HepG2 (cell line): ENCODE measurements at regions not wholly inside any gene's neighbourhood (a gene's known extent, or its start where the extent isn't known, plus 50 kb on each side); places are given as distances from the start of the nearest gene placed in this dataset.

Experiments used
- ATAC-seq: fragments of 200-7000 bp; cut with Tn5 transposase; 3 replicates; pipeline ENCODE4 v1.9.1; 2020; ENCODE audit warnings: mild to moderate bottlenecking, moderate library complexity
- BruUV-seq: library from RNA; stranded (reverse); fragments of 400-500 nt; replicated peaks from 2 replicates; lab custom pipeline; 2021; lab: Mats Ljungman, UMichigan
- CTCF ChIA-PET: fragments of 300-600 bp; formaldehyde crosslinking; extraction: SDS; loops from one replicate; lab custom pipeline; 2021; ENCODE audit warnings: low total read pairs, inconsistent platforms, low intra/inter-chr PET ratio; lab: Yijun Ruan, JAX
- POLR2A ChIA-PET: fragments of 350-600 bp; sonication (Branson Sonifier 250); formaldehyde crosslinking; loops from one replicate; lab custom pipeline; 2020; ENCODE audit warnings: antibody characterized with exemption, inconsistent platforms; lab: Yijun Ruan, JAX
- DNase-seq: peaks from one replicate; pipeline ENCODE4 v3.0.0-alpha.2; 2015; ENCODE audit warnings: low spot score
- FAIRE-seq: peaks from 3 replicates; lab custom pipeline; 2011; peaks lifted over from hg19 to GRCh38; lab: Jason Lieb, UNC
- H2AFZ ChIP-seq: one replicate; pipeline ENCODE4 v1.6.1; 2011; ENCODE audit warnings: low read length, inconsistent platforms
- H3K27ac ChIP-seq: fragments of 300-600 bp; 3 replicates; pipeline ENCODE4 v1.8.0; 2011; ENCODE audit warnings: mixed run types, mild to moderate bottlenecking, mixed read lengths, low read length, inconsistent platforms; ENCODE audit not compliant: insufficient read depth; ENCODE audit errors: extremely low read length
- H3K27me3 ChIP-seq, 2 experiments: fragments of 200-600 bp in 1 of 2; 2 replicates in 1 of 2; 3 replicates in 1 of 2; pipeline versions ENCODE4 v1.6.0 to v1.8.0; 2011; ENCODE audit warnings: low read length in 2 of 2, mild to moderate bottlenecking in 2 of 2, moderate library complexity in 2 of 2, inconsistent platforms in 1 of 2; ENCODE audit not compliant: insufficient read depth in 2 of 2, control insufficient read depth in 1 of 2
- H3K36me3 ChIP-seq, 2 experiments: fragments of 200-600 bp in 1 of 2; replicated peaks in 1 of 2; 2 replicates in 1 of 2; 3 replicates in 1 of 2; pipeline versions ENCODE4 v1.5.1 to v1.8.0; 2011; ENCODE audit warnings: low read length in 2 of 2, inconsistent platforms in 1 of 2; ENCODE audit not compliant: insufficient read depth in 2 of 2, control insufficient read depth in 1 of 2
- H3K4me1 ChIP-seq: 2 replicates; pipeline ENCODE4 v1.5.1; 2012; ENCODE audit warnings: low read length, inconsistent platforms; ENCODE audit not compliant: insufficient read depth
- H3K4me2 ChIP-seq: 2 replicates; pipeline ENCODE4 v1.6.0; 2011; ENCODE audit warnings: low read depth, low read length, inconsistent platforms
- H3K4me3 ChIP-seq, 3 experiments: fragments of 200-600 bp in 1 of 3; sonication (generic), shearing (Covaris generic) in 1 of 3; replicated peaks in 1 of 3; 2 replicates each; pipeline ENCODE4 v1.5.1; 2011 to 2016; ENCODE audit warnings: low read length in 3 of 3, inconsistent platforms in 2 of 3, low read depth in 2 of 3, mild to moderate bottlenecking in 2 of 3, control low read depth in 1 of 3, mixed read lengths in 1 of 3; ENCODE audit not compliant: insufficient read depth in 1 of 3
- H3K79me2 ChIP-seq: one replicate; pipeline ENCODE4 v1.6.1; 2011; ENCODE audit warnings: low read length, inconsistent platforms; ENCODE audit not compliant: insufficient read depth
- H3K9ac ChIP-seq: 2 replicates; pipeline ENCODE4 v1.6.0; 2011; ENCODE audit warnings: mild to moderate bottlenecking, low read depth, low read length, inconsistent platforms; ENCODE audit not compliant: insufficient read depth
- H3K9me3 ChIP-seq: 2 replicates; pipeline ENCODE4 v1.5.1; 2012; ENCODE audit warnings: mild to moderate bottlenecking, low read length
- H4K20me1 ChIP-seq: 2 replicates; pipeline ENCODE4 v1.6.0; 2011; ENCODE audit warnings: inconsistent platforms, mild to moderate bottlenecking, low read length, moderate library complexity; ENCODE audit not compliant: insufficient read depth
- IKZF4 ChIP-seq: sonication (generic); formaldehyde crosslinking; IDR thresholded peaks from 2 replicates; pipeline ENCODE4 v1.5.1; 2020; ENCODE audit warnings: borderline replicate concordance, mild to moderate bottlenecking, low read depth, missing genetic modification reagents; ENCODE audit errors: not compliant biosample characterization
- NBN ChIP-seq: fragments of 450-650 bp; conservative IDR thresholded peaks from 2 replicates; pipeline ENCODE4 v1.6.1; 2017
- NCOR1 ChIP-seq: fragments of 200-600 bp; sonication (generic); IDR thresholded peaks from 2 replicates; pipeline ENCODE4 v1.7.0; 2017; ENCODE audit warnings: antibody characterized with exemption, low read length, borderline replicate concordance
- POLR2AphosphoS5 ChIP-seq: IDR thresholded peaks from 2 replicates; pipeline ENCODE4 v1.6.1; 2012; ENCODE audit warnings: low read depth, low read length
- SATB2 ChIP-seq: sonication (generic); formaldehyde crosslinking; IDR thresholded peaks from 2 replicates; pipeline ENCODE4 v1.5.0; 2020; ENCODE audit warnings: missing genetic modification reagents
- ZNF335 ChIP-seq: sonication (generic); formaldehyde crosslinking; IDR thresholded peaks from 2 replicates; pipeline ENCODE4 v1.4.0; 2020; ENCODE audit warnings: missing genetic modification reagents
- whole genome bisulfite sequencing: methylation state at CpG from one replicate; pipeline ENCODE4 v1.1.6; 2017; ENCODE audit warnings: low lambda C conversion rate; 5-methylcytosine and 5-hydroxymethylcytosine counted together
- in situ Hi-C: cut with HindIII; loops from 2 replicates; pipeline ENCODE4 v1.10.0; 2017; ENCODE audit warnings: low pct_unique_long_range_greater_than_20kb; ENCODE audit not compliant: extremely low pct_ligation_motif_present
- intact Hi-C: fragments of 100-400 bp; cut with micrococcal nuclease; formaldehyde crosslinking; loops from one replicate; pipeline ENCODE4 v1.10.0; 2022; ENCODE audit not compliant: unreplicated experiment
- TF ChIP-seq, protein P1 (sequence below): sonication (generic); formaldehyde crosslinking; IDR thresholded peaks from 2 replicates; pipeline ENCODE4 v1.4.0; 2020; ENCODE audit warnings: missing genetic modification reagents, borderline replicate concordance
- TF ChIP-seq, protein P2 (sequence below): sonication (generic); formaldehyde crosslinking; IDR thresholded peaks from 2 replicates; pipeline ENCODE4 v1.5.0; 2020; ENCODE audit warnings: missing genetic modification reagents
- TF ChIP-seq, protein P3 (sequence below): sonication (generic); formaldehyde crosslinking; IDR thresholded peaks from 2 replicates; pipeline ENCODE4 v1.8.1; 2023; ENCODE audit warnings: mild to moderate bottlenecking, moderate library complexity, missing genetic modification reagents
- TF ChIP-seq, protein P4 (sequence below): sonication (generic); formaldehyde crosslinking; IDR thresholded peaks from 2 replicates; pipeline ENCODE4 v1.5.0; 2020; ENCODE audit warnings: missing genetic modification reagents, mild to moderate bottlenecking, borderline replicate concordance

DNA sequence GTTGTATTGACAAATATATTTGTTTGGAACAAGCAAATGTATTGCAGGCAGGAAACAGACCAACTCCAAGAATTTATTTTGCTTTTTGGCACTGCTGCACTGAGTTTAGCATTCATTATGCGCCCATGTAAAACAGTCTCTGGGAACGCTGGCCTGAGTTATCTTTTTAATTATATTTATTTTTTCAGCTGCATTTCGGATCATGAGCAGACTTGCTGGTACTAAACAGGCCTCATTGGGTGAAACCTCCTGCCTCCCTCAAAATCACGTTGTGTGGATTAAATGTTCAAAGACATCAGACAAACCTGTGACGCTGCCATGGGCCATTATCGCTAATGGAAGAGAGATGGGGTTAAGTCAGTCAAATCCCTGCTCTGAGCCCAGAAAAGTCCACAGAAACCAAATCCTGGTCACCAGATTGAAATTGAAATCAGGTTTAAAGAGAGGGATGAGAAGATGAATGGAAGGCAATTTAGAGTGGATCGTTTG lies 511.1 kb upstream of the PROK2 start:
- in situ Hi-C loops (no loop called here), intact Hi-C loops (no loop called here)
- H3K4me1 ChIP-seq, result no peaks in the 10 kb centered on the region
- BruUV-seq, result no TSS peak
- ChIA-PET POLR2A (no interaction called here), CTCF (no interaction called here)
- DNase-seq (no peak), FAIRE-seq (no peak), ATAC-seq (no peak)
- no peaks in the 10 kb centered on the region for H3K9me3 ChIP-seq
- H3K27ac ChIP-seq, result no peak overlapping the region
- H3K4me2 ChIP-seq, result no peak overlapping the region
- no peaks in the 10 kb centered on the region for H3K36me3 ChIP-seq
- no peaks in the 10 kb centered on the region for H4K20me1 ChIP-seq
- no peak overlapping the region for H2AFZ ChIP-seq
- peaks cover 0 to 8% of the 10 kb centered on the region in 2 experiments; a peak in 1 of 5 replicates for H3K27me3 ChIP-seq
- WGBS, result 64% methylated on average over 7 of the region's 7 CpGs
- H3K79me2 ChIP-seq, result no peaks in the 10 kb centered on the region
- H3K9ac ChIP-seq, result no peak overlapping the region
- TF ChIP-seq IKZF4 (CRISPR knock-in tag) (no peak), NBN (no peak), SATB2 (CRISPR knock-in tag) (no peak), POLR2AphosphoS5 (no peak), ZNF335 (CRISPR knock-in tag) (no peak), NCOR1 (no peak)
- TF ChIP-seq, protein P1, sequence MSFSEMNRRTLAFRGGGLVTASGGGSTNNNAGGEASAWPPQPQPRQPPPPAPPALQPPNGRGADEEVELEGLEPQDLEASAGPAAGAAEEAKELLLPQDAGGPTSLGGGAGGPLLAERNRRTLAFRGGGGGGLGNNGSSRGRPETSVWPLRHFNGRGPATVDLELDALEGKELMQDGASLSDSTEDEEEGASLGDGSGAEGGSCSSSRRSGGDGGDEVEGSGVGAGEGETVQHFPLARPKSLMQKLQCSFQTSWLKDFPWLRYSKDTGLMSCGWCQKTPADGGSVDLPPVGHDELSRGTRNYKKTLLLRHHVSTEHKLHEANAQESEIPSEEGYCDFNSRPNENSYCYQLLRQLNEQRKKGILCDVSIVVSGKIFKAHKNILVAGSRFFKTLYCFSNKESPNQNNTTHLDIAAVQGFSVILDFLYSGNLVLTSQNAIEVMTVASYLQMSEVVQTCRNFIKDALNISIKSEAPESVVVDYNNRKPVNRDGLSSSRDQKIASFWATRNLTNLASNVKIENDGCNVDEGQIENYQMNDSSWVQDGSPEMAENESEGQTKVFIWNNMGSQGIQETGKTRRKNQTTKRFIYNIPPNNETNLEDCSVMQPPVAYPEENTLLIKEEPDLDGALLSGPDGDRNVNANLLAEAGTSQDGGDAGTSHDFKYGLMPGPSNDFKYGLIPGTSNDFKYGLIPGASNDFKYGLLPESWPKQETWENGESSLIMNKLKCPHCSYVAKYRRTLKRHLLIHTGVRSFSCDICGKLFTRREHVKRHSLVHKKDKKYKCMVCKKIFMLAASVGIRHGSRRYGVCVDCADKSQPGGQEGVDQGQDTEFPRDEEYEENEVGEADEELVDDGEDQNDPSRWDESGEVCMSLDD (CRISPR knock-in tag), result no peak
- TF ChIP-seq, protein P2, sequence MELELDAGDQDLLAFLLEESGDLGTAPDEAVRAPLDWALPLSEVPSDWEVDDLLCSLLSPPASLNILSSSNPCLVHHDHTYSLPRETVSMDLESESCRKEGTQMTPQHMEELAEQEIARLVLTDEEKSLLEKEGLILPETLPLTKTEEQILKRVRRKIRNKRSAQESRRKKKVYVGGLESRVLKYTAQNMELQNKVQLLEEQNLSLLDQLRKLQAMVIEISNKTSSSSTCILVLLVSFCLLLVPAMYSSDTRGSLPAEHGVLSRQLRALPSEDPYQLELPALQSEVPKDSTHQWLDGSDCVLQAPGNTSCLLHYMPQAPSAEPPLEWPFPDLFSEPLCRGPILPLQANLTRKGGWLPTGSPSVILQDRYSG (CRISPR knock-in tag), result no peak
- TF ChIP-seq, protein P3, sequence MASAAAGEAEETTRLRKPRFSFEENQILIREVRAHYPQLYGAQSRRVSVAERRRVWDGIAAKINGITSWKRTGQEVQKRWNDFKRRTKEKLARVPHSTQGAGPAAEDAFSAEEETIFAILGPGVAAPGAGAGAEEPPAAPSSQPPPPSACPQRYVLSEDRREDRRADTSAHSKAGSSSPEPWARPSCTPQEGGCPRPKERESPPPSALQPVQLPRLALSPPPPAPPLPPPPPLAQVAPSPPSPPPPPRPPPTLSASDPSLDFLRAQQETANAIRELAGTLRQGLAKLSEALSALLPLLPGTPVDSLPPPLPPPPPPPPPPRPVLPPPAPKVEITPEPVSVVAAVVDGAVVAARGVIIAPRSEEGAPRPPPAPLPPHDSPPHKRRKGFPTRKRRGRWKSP (CRISPR knock-in tag), result no peak
- TF ChIP-seq, protein P4, sequence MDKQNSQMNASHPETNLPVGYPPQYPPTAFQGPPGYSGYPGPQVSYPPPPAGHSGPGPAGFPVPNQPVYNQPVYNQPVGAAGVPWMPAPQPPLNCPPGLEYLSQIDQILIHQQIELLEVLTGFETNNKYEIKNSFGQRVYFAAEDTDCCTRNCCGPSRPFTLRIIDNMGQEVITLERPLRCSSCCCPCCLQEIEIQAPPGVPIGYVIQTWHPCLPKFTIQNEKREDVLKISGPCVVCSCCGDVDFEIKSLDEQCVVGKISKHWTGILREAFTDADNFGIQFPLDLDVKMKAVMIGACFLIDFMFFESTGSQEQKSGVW (CRISPR knock-in tag), result no peak
- no peak overlapping the region for H3K4me3 ChIP-seq
